ENCODE measurements at regions not wholly inside any gene's neighbourhood (a gene's known extent, or its start where the extent isn't known, plus 50 kb on each side); places are given as distances from the start of the nearest gene placed in this dataset.
"Not testable (repeated sequence)": the region's sequence is repeated elsewhere in the genome, so short reads cannot be mapped to it uniquely, and the experiment has no call there.

GRCh38 chr7:155932324-155932723 is 120.1 kb upstream of the SHH start:
- not testable (repeated sequence) for DNase-seq

DNA sequence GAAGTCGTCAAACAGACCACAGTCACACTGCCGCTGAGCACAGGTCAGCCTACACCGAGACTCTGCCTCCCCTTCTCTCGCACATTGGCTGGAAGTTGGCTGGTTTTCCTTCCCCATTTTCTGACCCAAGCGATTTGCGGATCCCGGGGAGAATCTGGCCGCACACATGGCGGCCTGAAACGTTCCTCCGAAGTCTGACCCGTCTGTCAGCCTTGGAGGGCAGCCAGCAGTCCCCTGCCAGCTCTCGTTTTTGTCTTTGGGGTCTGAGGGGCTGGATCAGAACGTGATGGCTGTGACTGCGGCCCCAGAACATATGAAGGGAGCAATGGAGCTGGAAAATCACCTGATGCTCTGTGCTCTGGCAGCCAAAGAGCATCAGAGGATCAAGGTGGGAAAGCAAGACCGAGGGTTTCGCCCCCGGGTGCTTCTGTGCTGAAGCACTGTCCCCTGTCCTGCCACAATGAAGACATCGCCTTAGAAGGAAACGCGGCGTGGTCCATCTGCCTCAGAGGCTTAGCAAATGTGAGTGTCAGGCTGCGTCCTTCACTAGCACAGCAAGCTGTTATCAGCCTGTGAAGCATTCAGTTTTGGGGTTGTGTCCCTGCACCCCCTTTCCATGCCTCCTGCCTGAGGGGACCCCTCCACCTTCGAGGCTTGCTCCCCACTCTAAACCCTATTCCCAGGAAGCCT is 119.3 kb upstream of the SHH start:
- no peak for DNase-seq

DNA sequence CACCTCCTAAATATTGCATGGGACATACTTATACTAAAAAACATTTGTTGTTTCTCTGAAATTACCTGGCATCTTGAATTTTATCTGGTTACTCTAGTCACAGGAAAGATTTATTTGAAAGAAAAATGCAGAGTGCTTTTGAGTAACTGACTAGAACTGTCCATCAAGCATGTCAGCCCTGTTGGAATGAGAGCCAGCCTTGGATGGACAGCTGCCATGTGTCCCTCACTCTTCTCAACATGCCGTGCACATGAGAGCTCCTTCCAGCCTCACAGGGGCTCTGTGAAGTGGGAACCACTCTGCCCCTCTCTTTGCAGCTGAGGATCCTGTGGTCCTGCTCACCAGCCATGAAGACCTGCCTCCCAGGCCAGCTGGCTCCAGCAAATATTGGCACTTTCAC is 118.3 kb upstream of the SHH start:
- DNase-seq, result no peak

DNA sequence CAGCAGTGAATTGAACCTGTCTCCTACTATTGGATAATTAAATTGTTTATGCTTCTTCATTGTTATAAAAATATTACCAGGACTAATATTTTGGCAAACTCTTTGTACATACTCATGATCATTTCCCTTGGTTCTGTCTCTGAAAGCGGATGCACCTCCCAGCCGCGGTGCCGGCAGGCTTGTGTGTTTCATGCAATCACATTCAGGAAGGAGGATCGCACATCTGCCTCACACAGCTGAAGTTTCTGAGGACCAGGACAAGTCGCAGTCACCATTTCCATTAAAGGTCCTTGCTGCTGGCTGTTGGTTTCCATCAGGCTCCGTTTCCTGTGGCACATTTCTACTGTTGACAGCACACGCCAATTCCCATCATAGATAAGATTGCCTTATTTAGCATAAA is 117.8 kb upstream of the SHH start:
- no peak for DNase-seq

- no peak for DNase-seq
These were observed 116.3 kb upstream of the SHH start for GRCh38 chr7:155928583-155928982.

- DNase-seq, result no peak
These were observed 115.6 kb upstream of the SHH start for GRCh38 chr7:155927905-155928304.

GRCh38 chr7:155925682-155926081 is 113.4 kb upstream of the SHH start:
- DNase-seq, result no peak

- DNase-seq, result no peak
These were observed 110.0 kb upstream of the SHH start for GRCh38 chr7:155922067-155922816.

- no peak for DNase-seq
These were observed 109.5 kb upstream of the SHH start for GRCh38 chr7:155921804-155922066.

GRCh38 chr7:155921086-155921803 is 109.0 kb upstream of the SHH start:
- no peak for DNase-seq

DNA sequence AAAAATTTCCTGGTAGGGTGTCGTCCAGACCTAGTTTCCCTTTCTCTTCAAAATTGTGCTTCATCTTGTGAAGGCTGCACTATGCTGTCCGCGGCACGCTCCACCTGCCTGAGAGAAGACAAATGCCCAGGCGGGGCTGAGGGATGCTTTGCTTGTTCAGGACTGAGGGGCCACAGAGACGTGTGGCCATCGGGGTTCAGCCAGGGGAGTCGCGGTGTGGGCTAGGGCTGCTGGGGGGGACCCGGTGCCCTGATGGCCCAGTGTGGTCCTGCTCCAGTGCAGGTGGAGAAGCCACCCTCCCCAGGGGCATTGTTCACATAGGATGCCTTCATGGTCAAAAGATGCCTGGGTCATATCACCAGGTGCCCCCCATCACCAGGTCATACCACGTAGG is 107.8 kb upstream of the SHH start:
- DNase-seq, result no peak

DNA sequence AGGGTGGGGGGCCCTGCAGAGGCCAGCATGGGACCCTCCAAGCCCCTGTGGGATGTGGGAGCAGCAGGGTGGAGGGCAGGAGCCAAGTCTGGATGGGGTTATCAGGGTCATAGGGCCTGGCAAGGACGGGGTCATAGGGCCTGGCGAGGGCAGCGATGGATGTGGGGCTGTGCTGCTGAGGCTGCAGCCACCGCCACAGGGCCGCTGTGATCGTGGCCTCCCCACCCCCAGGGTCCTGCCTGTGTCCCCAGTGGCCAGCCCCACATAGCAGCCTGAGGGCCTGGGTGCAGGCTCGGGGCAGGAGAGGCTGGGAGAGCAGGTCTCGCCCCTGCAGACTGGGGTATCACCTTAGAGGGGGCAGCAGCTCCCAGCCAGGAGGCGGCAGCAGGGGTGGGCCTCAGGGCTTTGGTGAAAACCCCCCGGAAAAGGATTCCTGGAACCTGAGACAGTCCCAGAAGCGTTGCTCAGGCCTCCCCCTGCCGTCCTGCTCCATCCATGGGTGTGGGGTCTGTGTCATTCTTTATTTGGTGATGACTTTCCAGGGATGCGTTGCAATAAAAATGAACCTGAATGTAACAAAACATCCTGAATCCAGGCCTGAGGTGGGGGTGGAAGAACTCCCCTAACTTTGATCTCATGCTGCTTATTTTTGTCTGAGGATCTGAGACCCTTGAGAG is 107.3 kb upstream of the SHH start:
- DNase-seq, result no peak

- no peak for DNase-seq
These were observed 106.6 kb upstream of the SHH start for GRCh38 chr7:155918720-155919390.

GRCh38 chr7:155917836-155918430 is 105.7 kb upstream of the SHH start:
- no peak for DNase-seq

- no peak for DNase-seq
These were observed 104.8 kb upstream of the SHH start for GRCh38 chr7:155916926-155917655.

- no peak for DNase-seq
These were observed 102.1 kb upstream of the SHH start for GRCh38 chr7:155914341-155914740.

DNA sequence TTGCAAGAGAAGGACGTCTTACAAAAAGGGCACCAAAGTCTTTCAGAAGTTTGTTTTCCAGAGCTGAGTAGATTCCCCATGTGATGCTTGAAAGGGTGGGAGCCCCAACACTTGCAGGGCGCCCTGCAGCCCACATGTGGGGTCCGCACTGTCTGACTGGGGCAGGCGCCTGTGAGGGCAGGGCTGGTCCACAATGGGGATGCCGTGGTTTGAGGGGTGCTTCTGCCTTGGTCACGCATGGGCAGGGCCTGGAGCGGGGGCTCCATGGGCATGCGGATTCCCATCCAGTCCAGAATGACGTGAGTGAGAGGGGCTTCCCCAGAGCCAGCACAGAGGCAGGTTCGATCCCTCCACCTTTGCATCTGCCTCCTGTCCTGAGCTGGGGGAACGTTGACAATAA is 101.5 kb upstream of the SHH start:
- DNase-seq, result no peak

DNA sequence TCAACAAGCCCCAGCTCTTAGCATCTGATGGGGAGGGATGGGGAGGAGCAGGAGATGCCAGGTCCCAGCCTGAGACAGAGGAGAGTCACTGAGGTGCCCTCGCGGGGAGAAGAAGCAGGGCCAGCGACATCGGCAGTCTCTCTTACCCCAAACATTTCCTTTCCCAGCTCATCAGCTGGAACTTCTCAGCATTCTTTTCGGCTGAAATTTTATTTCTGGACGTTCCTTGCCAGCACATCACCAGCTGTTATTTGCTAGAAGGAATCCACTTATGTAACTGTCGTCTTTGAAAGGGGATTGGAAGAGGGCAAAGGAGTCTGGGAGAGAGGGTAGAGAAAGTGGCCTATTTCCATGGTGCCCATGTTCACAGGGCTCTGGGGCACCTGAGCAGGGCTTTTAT is 101.0 kb upstream of the SHH start:
- DNase-seq, result no peak

DNA sequence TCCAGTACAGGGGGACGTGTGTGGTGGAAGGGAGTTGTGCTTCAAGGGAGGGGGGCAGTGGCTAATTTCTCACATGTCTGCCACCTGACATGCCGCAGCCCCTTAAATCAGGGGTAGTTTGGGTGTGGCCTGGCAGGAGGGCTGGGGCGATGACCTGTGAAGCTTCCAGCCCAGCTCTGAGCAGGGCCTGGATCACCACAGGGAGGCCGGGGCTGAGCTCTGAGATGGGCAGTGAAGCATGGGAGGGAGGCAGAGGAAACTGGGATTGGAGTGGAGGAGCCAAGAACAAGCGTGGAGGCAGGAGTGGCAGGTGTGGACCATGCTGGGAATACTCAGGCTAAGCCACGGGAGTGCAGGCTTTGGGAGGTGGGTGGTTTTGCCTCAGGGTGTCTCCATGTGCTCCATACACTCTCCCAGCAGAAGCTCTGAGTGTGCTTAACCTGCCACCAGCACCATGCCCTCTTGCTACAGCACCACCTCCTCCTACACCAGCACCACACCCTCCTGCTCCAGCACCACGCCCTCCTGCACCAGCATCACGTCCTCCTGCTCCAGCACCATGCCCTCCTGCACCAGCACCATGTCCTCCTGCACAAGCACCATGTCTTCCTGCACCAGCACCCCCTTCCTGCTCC is 99.3 kb upstream of the SHH start:
- no peak for DNase-seq

- no peak for DNase-seq
These were observed 96.1 kb upstream of the SHH start for GRCh38 chr7:155908385-155908784.

DNA sequence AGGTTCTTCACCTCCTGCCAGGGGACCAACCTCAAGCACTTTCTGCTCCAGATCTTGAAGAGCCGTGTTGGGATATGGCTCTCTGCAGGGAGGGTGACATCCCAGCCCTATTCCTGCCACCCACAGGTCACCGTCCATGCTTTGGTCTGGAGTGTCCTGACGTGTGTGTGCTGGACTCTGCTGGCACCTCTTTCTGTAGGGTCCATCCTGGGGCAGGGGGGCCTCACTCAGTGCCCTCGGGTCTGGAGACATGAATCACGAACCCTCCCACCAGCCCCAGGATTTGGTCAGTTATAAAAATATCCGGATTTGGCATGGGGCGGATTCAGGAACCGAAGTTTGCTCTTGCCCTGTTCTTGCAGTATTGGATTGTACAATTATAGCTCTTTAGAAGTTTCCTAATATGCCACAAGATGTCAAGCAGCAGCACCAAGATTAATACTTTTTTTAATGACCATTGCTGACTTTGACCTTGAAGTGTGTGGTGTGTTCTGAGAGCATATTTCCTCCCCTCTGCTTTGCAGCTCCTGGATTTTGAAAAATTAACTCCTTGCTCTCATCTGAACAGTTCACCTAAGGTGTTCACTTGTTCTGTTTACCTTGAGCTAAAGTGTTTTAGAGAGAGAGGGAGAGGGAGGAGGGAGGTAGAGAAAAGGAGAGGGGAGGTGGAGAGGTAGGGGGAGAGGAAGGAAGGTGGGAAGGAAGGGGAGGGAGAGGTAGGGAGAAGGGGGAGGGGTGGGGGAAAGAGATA is 95.4 kb upstream of the SHH start:
- DNase-seq, result no peak

Data from NCI-H82 (cell line).